IPS-NIHi7 (cell line): ENCODE measurements at regions not wholly inside any gene's neighbourhood (a gene's known extent, or its start where the extent isn't known, plus 50 kb on each side); places are given as distances from the start of the nearest gene placed in this dataset.
"Not testable (repeated sequence)": the region's sequence is repeated elsewhere in the genome, so short reads cannot be mapped to it uniquely, and the experiment has no call there.

ENCODE experiments used
- DNase-seq: peaks from one replicate; pipeline ENCODE4 v3.0.0; 2012; ENCODE audit warnings: mixed read lengths; ENCODE audit errors: extremely low spot score

DNA sequence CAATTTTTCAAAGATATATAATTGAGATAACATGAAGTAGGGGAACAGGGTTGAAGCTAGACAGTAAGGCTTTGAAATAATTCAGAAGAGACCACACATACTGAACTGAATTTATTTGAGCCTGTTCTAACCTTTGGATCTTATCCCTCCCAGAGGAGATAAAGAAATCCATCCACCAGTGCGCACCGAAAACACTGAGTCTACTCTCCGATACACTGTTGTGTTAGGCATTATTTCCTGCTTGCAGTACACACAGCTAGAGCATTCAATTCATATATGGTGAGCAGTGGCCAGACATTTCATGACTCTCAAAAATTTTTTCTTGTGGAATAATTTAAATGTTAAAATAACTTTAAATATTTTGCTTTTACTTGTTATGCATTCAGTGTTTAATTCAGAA is 342.7 kb downstream of the GPD2 start:
- no peak for DNase-seq

DNA sequence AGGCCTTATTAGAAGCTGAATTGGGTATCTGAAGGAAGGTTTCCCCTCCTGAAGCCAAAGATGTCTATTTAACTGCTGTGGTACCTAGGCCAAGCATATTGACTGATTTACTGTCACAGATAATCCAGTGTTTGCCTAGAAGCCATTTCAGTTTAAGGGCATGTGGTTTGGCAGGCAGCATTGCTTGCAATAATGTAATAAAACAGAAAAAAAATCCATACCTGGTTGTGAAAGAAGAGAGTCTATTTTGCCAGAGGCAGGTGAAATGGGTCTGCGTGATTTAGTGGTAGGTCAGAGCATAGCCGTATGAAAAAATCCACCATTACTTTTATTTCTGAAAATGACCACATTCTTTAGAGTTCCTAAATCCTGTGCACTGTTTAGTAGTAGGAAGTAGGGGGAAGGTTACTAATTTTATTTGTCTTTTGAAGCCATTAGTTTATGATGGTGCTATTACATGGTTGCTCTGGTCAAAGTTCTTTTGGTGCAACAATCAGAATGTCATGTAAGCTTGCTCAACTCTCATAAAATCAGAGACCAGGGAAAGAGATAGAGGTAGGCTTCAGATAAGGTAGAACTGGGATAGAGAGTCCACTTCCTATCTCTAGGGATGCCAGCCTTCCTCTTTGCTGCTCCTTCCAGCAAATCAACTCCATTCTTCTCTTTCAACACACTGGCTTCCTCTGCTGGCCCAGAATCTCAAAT is 343.4 kb downstream of the GPD2 start:
- no peak for DNase-seq

DNA sequence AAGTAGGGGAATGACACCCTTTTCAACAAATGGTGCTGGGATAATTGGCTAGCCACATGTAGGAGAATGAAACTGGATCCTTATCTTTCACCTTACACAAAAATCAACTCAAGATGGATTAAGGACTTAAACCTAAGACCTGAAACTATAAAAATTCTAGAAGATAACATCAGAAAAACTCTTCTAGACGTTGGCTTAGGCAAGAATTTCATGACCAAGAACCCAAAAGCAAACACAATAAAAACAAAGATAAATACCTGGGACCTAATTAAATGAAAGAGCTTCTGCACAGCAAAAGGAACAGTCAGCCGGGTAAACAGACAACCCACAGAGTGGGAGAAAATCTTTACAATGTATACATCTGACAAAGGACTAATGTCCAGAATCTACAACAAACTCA is 345.5 kb downstream of the GPD2 start:
- not testable (repeated sequence) for DNase-seq

DNA sequence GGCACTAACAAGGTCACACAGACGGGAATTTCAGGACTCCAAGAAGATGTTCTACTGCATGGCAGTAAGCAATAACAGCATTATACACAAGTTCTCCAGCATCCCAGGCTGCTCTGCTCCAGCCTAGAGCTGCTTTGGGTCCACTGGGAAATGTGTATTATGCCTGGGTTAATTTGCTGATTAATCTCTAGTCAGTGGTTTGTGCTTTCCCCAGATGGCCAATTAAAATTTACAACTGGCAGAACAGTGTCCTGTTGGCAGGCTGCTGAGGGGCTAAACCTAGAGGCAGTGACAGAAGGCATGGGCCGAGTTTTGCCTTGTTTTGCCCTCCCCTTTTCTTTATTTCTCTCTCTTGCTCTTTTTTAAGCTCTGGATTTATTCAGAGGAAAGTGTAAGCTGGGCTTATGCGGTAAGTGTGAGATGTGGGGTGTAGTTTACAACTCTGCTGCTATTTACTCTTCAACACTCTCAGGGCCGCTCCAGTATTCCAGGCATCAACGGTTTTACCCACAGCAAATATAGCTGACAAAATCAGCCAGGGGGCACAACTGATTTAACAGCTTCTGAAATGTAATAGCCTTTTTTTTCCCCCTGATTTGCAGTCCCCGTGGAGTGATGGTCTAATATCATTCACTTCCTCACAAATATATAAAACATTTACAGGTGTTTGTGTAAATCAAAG is 348.0 kb downstream of the GPD2 start:
- no peak for DNase-seq

DNA sequence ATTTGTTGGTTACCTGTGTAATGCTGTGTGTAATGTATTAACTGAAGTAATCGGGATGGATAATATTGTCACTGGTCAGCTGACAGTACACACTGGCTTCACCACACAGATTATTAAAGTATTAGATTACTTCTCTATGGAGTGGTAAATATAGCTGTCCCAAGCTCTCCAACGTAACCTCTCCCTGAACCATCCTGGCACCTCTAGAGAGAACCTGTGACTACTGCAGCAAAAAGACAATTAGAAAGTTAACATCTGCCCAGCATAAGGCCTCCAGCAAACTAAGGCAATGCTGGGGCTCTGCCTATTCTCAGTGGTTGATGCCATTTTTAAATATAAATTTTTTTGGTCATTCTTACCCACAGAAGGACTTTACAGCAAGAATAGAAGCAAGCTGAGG is 351.3 kb downstream of the GPD2 start:
- DNase-seq: no peak

DNA sequence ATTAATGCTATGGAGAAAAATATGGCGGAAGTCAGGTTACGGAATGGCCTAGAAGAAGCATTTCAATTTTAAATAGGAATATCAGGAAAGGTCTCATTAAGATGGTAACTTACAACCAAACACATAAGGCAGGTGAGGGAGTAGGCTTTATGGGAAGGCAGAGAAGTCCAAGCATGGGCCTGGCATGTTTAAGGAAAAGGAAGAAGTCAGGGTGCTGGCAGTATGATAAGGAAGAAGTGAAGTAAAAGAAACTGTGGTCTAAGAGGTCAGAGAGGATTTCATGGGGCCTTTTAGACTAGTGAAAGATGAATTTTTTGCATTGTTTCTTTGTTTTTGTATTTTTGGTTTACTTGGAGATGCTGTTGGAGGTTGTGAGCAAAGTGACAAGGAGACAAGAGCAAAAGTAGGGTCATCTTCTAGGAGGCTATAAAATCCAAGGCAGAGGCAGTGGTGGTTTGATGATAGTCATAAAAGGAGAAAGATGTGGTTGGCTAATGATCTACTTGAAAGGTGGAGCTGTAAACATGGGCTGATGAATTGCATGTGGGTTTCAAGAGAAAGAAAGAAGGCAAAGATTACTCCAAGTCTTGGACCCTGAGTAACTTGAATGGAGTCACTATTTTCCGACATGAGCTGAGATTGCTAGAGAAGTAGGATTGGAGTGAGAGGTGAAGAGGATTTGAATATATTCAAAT is 354.3 kb downstream of the GPD2 start:
- DNase-seq: no peak

DNA sequence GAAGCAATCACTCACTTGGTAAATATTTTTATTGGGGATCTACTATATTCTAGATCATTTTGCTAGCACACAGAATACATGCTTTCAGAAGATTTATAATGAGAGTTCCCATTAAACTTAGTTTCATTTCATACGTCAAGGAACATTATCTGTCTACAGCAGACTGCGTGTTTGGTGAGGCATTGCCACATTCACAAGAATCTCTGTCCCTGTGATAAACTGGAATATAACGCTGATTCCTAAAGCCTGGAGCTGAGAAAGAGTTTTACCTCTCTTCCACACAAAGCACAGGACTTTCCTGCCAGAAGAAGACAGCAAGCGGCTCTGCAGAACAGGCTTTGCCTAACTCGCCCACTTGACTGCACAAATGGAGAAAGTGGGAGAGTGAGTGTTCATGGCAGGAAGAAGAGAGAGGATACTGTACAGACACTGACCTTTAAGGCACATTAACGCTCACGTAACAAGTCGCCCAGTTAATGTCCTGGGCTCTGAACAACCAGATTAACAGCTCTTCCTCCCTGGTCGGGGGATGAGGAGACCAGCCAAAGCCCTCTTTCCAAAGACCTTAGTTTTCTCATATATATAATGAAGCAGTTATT is 356.2 kb downstream of the GPD2 start:
- DNase-seq: no peak

DNA sequence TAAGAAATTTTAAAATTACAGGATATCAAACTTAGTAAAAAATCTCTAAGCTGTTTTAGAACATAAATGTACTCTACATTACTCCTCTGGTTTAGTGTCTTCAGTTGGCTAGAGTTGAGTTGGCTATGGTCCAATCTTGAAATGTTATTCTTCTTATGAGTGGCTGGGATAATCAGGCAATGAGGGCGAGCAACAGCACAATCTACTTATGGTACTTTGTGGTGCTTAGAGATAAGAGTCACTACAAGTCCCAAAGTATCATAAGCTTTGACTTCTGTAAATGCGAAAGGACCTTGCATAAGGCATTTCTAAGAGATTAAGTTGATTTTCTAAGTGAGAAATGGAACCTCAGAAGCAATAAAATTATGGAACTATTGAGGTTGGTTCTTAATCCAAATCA is 361.7 kb downstream of the GPD2 start:
- DNase-seq: no peak

DNA sequence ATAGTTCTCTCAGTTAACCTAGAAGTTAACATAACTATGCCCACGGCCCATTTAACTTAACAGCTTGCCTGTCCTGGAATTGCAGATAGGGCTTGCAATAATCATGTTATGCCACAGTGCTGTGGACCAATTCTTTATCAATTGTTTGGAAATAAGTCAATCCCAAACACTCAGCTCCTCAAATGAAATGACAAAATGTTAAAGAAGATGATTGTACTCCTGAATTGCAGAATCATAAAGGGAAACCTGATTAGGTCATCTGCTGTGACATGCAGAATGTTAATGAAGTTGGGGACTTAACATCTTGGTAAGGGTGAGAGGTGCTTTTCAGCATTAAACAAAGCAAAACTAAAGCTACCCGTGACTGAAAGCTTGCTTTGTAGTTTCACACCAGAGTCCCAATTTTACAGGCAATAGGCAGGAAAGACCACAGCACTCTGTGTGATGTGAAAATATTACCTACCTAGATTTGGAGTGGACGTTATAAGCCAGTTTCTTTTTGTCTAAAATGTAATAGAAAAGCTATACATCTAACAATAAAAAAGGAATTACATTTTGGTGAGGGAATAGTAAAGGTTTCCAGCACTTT is 364.0 kb downstream of the GPD2 start:
- DNase-seq: no peak

DNA sequence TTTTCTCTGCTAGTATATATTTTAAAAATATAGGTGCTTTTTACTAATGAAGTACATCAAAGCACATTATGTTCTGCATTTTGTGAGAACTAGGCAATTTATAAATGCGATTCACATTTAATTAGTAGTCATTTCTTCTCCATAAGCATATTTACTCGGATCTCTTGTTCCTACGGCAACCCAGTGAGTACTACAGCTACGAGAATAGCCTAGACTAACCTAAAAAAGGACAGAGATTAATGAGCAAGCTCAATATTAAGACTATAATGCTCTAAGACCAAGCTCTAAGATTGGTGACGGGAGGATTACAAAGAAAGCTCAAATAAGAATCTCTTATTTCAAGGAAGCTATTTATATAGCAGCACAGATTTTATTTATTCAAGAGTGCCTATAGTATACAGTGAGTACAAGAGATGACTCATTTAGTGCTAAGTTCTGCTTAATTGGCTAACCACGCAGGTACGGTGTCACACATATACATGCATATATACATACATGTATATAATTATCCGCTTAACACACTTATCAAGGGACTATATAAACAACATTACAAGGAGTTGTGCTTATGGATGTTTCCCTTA is 364.7 kb downstream of the GPD2 start:
- no peak for DNase-seq

DNA sequence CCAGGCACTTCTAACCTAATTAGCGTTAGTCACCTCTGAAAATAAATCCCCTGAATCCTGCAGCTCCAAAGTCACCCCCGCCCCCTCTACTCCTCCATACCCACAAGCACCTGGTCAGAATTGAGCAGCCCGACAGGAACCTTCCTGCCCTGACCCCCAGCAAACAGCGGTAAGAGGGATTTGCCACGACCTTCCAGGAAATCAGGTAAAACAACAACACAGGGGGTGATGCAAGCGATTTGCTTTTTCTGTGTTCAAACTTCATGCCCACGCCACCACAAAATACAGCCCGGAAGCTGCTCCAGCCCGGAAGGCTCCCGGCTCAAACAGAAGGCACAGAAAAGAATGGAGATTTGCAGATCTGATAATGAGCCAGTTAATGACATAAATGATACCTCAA is 367.1 kb downstream of the GPD2 start:
- peak; percentile 29 for DNase-seq

DNA sequence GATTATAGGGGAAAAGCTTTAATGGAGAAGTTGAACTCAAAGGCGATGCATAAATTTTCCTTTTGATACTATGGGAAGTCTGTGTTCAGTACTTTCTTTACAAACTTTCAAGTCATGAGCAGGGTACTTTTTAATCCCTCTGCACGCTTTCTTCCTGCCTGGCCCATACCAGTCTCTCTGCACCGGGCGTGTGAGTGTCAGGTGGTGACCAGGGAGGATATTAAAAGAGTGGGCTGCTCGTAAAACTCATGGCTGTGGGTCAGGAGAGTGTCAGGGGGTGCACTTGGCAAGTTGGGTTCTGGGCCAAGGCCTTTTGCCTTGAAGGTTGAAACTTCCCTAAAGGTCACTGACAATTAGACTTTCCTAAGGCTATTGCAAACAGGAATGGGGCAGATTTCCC is 367.8 kb downstream of the GPD2 start:
- no peak for DNase-seq

DNA sequence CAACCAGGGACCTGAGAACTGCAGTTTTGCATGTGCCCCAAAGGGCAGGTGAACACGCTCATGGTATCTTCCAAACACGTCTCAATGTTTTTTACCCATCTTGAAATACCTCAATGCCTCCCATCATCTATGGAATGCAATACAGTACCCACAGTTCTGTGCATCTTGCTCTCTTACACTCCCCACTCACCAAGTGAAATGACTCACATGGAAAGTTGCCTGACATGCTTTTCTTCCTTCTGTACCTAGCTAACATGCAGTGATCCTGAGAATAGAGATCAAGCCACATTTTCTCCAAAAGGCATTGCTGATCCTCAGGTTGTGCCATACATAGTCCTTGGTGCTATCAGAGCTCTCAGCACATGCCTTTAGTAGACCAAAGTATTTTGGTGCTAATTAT is 373.9 kb downstream of the GPD2 start:
- DNase-seq: no peak

DNA sequence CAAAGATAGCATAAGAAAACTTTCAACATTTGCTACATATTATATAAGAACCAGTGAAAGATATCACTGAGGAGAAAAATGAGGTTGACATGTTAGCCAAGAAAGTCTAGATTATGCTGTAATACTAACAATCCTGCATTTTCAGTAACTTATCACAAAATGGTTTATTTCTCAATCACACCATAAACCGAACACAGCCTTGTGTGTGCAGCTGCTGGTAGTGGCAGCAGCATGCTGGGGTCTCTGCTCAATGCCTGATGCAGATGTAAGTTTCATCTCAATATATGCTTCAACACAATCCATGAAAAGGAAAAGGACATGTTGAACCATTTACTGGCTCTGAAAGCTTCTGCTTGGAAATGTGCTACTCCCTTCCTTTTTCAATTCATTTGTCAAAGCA is 376.3 kb downstream of the GPD2 start:
- DNase-seq: no peak

DNA sequence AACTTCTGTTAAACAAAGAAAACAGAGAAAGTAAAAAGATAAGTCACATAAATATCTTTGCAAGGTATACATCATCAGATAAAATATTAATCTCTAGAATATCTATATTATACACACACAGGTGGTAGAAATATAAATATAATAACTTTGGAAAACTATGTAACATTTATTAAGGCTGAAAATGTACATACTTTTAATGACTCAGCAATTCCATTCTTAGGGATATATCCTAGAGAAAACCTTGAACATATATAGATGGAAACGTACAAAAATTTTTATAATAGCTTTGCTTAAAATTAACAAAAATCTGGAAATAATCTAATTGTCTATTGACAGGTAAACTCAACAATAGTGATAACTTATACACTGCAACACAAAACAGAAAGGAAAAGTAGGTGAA is 381.3 kb downstream of the GPD2 start:
- DNase-seq: no peak

DNA sequence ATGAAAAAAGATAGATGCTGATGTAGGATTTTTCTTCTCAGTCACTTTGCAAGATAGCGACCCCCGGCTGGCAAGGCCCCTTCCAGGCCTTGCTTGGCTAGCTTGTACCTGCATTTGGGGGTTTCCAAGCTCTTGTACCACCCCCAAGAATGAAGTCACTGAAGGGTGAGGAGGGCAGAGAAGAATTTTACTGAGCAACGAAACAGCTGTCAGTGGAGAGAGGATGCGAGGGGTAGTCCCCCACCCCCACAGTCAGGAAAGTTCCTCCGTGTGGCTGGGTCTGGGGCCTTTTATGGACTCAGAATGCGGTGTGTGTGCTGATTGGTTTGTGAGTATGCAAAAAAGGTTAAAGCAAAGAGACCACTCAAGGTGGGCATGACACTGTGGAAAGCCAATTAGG is 382.0 kb downstream of the GPD2 start:
- DNase-seq: no peak

DNA sequence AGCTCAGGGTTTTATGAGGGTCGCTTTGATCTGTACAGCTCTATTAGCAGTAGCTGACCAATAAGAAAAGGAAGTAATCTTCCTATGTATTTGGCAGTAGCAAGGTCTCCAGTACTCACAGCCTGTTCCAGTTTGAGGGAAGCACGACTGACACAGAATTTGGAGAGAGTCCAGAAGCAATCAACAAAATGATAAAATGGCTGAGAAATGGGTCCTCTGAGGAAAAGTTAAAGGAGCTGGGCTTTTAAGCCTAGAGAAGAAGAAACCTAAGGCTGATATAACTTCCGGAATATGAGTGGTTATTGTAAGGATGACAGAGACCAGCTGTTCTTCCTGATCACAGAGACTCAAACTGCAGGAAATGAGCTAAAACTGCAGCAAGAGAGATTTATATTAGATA is 382.8 kb downstream of the GPD2 start:
- DNase-seq: no peak

DNA sequence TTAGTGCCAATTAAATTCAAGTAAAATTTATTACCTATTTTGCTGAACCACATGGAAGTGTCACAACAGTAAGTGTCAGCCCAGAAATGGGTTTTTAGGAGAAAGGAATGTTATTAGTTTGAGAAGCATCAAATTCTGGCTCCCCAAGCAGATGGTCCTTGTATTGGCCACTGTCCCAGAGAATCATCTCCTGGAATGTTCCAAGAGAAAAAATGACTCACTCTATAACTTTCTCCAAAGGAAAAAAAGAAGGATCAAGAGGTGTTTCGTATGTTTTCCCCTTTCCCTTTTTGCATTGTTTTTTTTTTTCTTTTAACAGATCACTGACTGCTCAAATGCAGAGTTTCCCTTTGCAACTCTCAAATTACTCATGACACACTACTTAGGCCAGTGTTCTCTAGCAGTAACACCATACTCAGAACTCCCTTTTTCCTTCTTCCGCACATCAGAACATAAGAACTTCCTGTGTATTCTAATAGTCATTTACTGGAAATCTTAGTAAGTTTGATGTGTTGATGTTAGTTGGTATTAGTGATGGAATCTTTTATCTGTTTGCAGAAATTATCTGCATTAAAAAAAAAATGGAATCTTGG is 390.3 kb downstream of the GPD2 start:
- DNase-seq: no peak

DNA sequence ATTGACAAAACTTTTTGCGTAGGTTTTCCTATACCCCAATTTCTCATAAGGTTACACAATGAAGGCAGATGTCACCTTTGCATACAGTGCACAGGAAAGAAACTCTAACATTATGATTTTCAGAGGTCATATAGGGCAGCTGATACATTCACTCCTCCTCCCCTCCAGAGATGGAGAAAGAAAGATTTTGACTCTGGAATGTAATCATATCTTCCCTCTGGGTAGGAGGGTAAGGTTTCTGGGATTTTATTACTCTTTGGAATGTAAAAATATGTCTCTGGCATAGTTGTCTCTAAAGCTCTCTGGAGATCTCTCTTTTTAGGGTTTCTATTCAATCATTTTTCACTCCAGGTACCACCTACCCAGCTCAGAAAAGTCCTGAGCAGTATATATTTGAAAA is 398.3 kb downstream of the GPD2 start:
- no peak for DNase-seq

DNA sequence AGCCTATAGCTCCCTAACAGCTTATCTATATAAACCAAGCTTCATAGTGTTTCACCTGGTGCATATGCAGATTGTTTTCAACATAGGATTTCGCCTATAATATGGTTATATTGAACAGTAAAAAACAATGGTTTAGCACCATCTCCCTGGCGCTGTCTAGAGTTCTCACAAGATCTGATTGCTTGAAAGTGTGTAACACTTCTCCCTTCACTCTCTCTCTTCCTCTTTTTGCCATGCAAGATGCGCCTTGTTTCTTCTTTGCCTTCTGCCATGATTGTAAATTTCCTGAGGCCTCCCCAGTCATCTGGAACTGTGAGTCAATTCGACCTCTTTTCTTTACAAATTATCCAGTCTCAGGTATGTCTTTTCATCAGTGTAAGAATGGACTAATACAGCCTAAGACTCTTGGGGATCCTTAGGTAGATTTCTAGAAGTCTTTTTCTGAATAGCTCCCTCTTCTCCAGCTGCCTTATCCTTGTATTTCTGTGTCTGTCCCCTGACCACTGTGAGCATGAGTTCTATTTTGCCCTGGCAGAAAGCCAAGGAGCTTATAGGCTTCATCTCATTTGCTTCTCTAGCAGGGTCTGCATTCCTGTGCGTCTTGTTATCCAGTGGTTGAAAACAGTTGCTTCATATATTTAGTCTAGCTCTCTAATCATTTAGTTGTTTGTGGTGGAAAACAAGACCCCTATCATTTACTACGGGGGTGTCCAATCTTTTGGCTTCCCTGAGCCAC is 401.6 kb downstream of the GPD2 start:
- DNase-seq: no peak

DNA sequence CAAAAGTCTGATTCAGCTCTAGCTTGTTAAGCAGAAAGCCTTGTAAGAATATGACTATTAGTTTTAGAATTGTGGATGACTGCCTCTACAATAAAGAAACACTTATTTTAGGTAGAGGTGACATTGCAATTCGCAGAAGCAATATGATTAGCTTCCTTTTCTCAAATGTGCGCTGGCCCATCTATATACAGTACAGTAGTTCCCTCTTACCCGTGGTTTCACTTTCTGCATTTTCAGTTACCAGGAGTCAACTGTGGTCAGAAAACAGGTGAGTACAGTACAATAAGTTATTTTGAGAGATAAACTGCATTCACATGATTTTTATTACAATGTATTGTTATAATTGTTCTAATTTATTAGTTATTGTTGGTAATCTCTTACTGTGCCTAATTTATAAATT is 405.1 kb downstream of the GPD2 start:
- DNase-seq: no peak
